ENCODE measurements at regions not wholly inside any gene's neighbourhood (a gene's known extent, or its start where the extent isn't known, plus 50 kb on each side); places are given as distances from the start of the nearest gene placed in this dataset.
"Not testable (repeated sequence)": the region's sequence is repeated elsewhere in the genome, so short reads cannot be mapped to it uniquely, and the experiment has no call there.

- H3K36me3 ChIP-seq; H3K27me3 ChIP-seq (ENCODE audit: low read depth); H3K4me3 ChIP-seq; H3K4me1 ChIP-seq; H3K9me3 ChIP-seq; H3K27ac ChIP-seq; intact Hi-C loops (cut with DNase I): not testable (repeated sequence)
- peak; percentile 65 for TF ChIP-seq CTCF (IDR thresholded peaks at IDR 0.05)
- ATAC-seq: peak; percentile 90 to 91
- peak; percentile 59 for DNase-seq
Measured at GRCh38 chr13:52235900-52236595, 76.7 kb upstream of the NEK3 start.

- H3K36me3 ChIP-seq; H3K27me3 ChIP-seq (ENCODE audit: low read depth); H3K4me3 ChIP-seq; DNase-seq; H3K9me3 ChIP-seq; H3K4me1 ChIP-seq; H3K27ac ChIP-seq; ATAC-seq; intact Hi-C loops (cut with DNase I): not testable (repeated sequence)
Measured at GRCh38 chr13:52234928-52235327, 75.5 kb upstream of the NEK3 start.

- ATAC-seq; H3K27me3 ChIP-seq (ENCODE audit: low read depth); DNase-seq; H3K36me3 ChIP-seq; H3K9me3 ChIP-seq; H3K4me1 ChIP-seq; H3K27ac ChIP-seq; H3K4me3 ChIP-seq; intact Hi-C loops (cut with DNase I): not testable (repeated sequence)
Measured at GRCh38 chr13:52223063-52223462, 63.7 kb upstream of the NEK3 start.

GRCh38 chr13:52213920-52214319 lies 54.5 kb upstream of the NEK3 start:
- H3K4me1 ChIP-seq; H3K9me3 ChIP-seq; ATAC-seq; DNase-seq; H3K36me3 ChIP-seq; intact Hi-C loops (cut with DNase I); H3K27ac ChIP-seq; H3K27me3 ChIP-seq (ENCODE audit: low read depth); H3K4me3 ChIP-seq: not testable (repeated sequence)

- DNase-seq; H3K27me3 ChIP-seq (ENCODE audit: low read depth); intact Hi-C loops (cut with DNase I); H3K9me3 ChIP-seq; H3K27ac ChIP-seq; H3K4me3 ChIP-seq; H3K4me1 ChIP-seq; ATAC-seq; H3K36me3 ChIP-seq: not testable (repeated sequence)
Measured at GRCh38 chr13:52212886-52213285, 53.5 kb upstream of the NEK3 start.

- H3K4me1 ChIP-seq; DNase-seq; H3K4me3 ChIP-seq; H3K9me3 ChIP-seq; H3K36me3 ChIP-seq; ATAC-seq; H3K27ac ChIP-seq; intact Hi-C loops (cut with DNase I); H3K27me3 ChIP-seq (ENCODE audit: low read depth): not testable (repeated sequence)
Measured at GRCh38 chr13:52211416-52211776, 52.0 kb upstream of the NEK3 start.

GRCh38 chr13:52210564-52211415 lies 51.4 kb upstream of the NEK3 start:
- intact Hi-C loops (cut with DNase I); H3K9me3 ChIP-seq; H3K27ac ChIP-seq; H3K36me3 ChIP-seq; H3K4me3 ChIP-seq; H3K4me1 ChIP-seq; DNase-seq; H3K27me3 ChIP-seq (ENCODE audit: low read depth): not testable (repeated sequence)
- peak in 1 of 2 donors; percentile 37 for ATAC-seq
